HG02884 (cell line): ENCODE measurements at regions not wholly inside any gene's neighbourhood (a gene's known extent, or its start where the extent isn't known, plus 50 kb on each side); places are given as distances from the start of the nearest gene placed in this dataset.

Experiments
- ATAC-seq: cut with Tn5 transposase; IDR thresholded peaks from one replicate; pipeline ENCODE4 v1.9.1; 2021; ENCODE audit warnings: mild to moderate bottlenecking, moderate library complexity; ENCODE audit not compliant: unreplicated experiment

- ATAC-seq: no peak
These were observed 411.7 kb upstream of the SLC24A2 start for GRCh38 chr9:20200581-20200980.

GRCh38 chr9:20199111-20199510, 410.3 kb upstream of the SLC24A2 start:
- ATAC-seq: no peak

- ATAC-seq: no peak
These were observed 409.3 kb upstream of the SLC24A2 start for GRCh38 chr9:20197976-20198685.

GRCh38 chr9:20191228-20191840, 402.5 kb upstream of the SLC24A2 start:
- ATAC-seq: no peak

GRCh38 chr9:20189871-20190270, 401.0 kb upstream of the SLC24A2 start:
- no peak for ATAC-seq

GRCh38 chr9:20188616-20189369, 400.0 kb upstream of the SLC24A2 start:
- ATAC-seq: no peak

- no peak for ATAC-seq
These were observed 398.5 kb upstream of the SLC24A2 start for GRCh38 chr9:20187318-20187717.

- no peak for ATAC-seq
These were observed 398.0 kb upstream of the SLC24A2 start for GRCh38 chr9:20186823-20187222.

GRCh38 chr9:20186231-20186630, 397.4 kb upstream of the SLC24A2 start:
- no peak for ATAC-seq

GRCh38 chr9:20184541-20184940, 395.7 kb upstream of the SLC24A2 start:
- ATAC-seq: no peak

GRCh38 chr9:20178679-20179078, 389.8 kb upstream of the SLC24A2 start:
- no peak for ATAC-seq

- no peak for ATAC-seq
These were observed 389.4 kb upstream of the SLC24A2 start for GRCh38 chr9:20178197-20178596.

- ATAC-seq: no peak
These were observed 381.3 kb upstream of the SLC24A2 start for GRCh38 chr9:20170122-20170521.

GRCh38 chr9:20152151-20152725, 363.4 kb upstream of the SLC24A2 start:
- ATAC-seq: no peak

- no peak for ATAC-seq
These were observed 359.6 kb upstream of the SLC24A2 start for GRCh38 chr9:20148416-20148815.

- no peak for ATAC-seq
These were observed 355.4 kb upstream of the SLC24A2 start for GRCh38 chr9:20144197-20144596.

GRCh38 chr9:20139763-20140290, 351.0 kb upstream of the SLC24A2 start:
- no peak for ATAC-seq

GRCh38 chr9:20138841-20139240, 350.0 kb upstream of the SLC24A2 start:
- no peak for ATAC-seq

GRCh38 chr9:20138116-20138515, 349.3 kb upstream of the SLC24A2 start:
- ATAC-seq: no peak

GRCh38 chr9:20137425-20137824, 348.6 kb upstream of the SLC24A2 start:
- no peak for ATAC-seq

- no peak for ATAC-seq
These were observed 346.4 kb upstream of the SLC24A2 start for GRCh38 chr9:20135119-20135697.
